ENCODE measurements at regions not wholly inside any gene's neighbourhood (a gene's known extent, or its start where the extent isn't known, plus 50 kb on each side); places are given as distances from the start of the nearest gene placed in this dataset.

DNA sequence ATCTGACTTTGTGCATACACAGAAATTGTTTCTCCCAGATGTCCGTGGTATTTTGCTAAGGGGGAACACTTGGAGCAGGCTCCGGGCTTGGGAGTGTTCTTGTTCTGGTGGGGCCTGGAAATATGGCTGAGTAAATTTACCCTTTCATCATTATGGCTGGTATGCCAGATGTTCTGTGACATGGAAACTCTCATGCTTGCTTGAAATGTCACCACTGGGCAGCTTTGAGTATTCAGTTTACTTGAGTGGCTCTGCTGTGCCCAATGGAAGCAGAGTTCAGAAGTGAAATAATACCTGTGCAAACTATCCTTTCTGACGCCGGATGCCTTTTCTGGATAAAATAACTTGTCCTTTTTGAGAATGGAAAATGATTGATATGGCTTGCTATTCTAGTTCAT lies 283.6 kb upstream of the TPM1 start:
- H3K4me1 ChIP-seq: peaks cover 48% of the 10 kb centered on the region
- no peaks in the 10 kb centered on the region for H3K36me3 ChIP-seq (replicated peaks in 1 of 2; ENCODE audit: insufficient read depth in 1 of 2, low read depth in 2 of 2)
- H3K4me3 ChIP-seq: no peak overlapping the region
- DNase-seq (peak in 2 of 4 donors; percentile 30 to 49), ATAC-seq (peak; percentile 41)
- H3K27ac ChIP-seq: peak overlapping the region; percentile 68 to 85 (median 80)
- intact Hi-C loops (cut with DNase I): no loop called here
- 33 to 37% methylated on average over 4 of the region's 4 CpGs for WGBS, 2 donors
- TF ChIP-seq POLR2A (IDR thresholded peaks at IDR 0.05): no peak
- TF ChIP-seq, protein P1, sequence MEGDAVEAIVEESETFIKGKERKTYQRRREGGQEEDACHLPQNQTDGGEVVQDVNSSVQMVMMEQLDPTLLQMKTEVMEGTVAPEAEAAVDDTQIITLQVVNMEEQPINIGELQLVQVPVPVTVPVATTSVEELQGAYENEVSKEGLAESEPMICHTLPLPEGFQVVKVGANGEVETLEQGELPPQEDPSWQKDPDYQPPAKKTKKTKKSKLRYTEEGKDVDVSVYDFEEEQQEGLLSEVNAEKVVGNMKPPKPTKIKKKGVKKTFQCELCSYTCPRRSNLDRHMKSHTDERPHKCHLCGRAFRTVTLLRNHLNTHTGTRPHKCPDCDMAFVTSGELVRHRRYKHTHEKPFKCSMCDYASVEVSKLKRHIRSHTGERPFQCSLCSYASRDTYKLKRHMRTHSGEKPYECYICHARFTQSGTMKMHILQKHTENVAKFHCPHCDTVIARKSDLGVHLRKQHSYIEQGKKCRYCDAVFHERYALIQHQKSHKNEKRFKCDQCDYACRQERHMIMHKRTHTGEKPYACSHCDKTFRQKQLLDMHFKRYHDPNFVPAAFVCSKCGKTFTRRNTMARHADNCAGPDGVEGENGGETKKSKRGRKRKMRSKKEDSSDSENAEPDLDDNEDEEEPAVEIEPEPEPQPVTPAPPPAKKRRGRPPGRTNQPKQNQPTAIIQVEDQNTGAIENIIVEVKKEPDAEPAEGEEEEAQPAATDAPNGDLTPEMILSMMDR (IDR thresholded peaks at IDR 0.05): no peak
- H3K9me3 ChIP-seq: no peaks in the 10 kb centered on the region
- no peaks in the 10 kb centered on the region for H3K27me3 ChIP-seq

DNA sequence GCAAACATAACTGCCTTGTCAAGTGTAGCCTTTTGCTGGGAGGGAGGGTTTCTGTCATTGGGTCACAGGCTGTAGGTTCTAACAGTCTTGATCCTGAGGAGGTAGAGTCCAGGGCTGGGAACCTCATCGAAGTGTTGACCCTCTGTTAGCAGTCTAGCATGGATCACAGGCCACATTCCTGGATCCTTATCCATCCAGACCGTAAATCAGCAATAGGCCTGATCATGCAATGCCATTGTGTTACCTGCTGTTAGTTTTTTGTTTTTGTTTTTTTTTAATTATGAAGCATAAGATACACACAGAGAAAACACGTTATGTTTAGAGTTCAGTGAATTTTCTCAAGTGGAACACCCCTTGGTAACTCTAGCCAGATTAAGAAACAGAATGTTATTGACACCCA lies 282.0 kb upstream of the TPM1 start:
- no peaks in the 10 kb centered on the region for H3K36me3 ChIP-seq (replicated peaks in 1 of 2; ENCODE audit: insufficient read depth in 1 of 2, low read depth in 2 of 2)

DNA sequence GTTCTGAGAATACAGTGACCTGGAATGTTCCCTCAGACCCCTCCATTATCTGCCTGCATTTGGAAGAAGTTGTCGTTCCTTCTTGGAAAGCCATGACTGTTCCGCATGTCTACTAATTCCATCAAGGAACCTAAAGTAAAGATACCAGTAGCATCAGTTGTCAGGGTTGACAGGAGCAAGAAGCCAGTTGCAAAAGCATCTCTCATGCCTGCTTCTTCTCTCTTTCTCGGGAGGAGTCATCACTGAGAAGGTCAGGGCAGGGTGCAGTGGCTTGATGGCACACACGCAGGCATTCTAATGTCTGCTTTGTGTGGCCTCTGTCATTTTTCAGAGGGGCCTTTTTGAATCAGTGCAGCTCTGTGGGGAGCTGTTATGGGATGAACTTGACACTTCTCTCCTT lies 276.6 kb upstream of the TPM1 start:
- 95 to 96% methylated on average over 4 of the region's 4 CpGs for WGBS, 2 donors
- Histone ChIP-seq H3K27me3 (no peaks in the 10 kb centered on the region), H3K4me3 (no peak overlapping the region), H3K9me3 (no peaks in the 10 kb centered on the region), H3K36me3 (replicated peaks in 1 of 2; ENCODE audit: insufficient read depth in 1 of 2, low read depth in 2 of 2) (no peaks in the 10 kb centered on the region), H3K4me1 (peaks cover under 1% of the 10 kb centered on the region), H3K27ac (no peak overlapping the region)
- DNase-seq (no peak), ATAC-seq (no peak)
- TF ChIP-seq, protein P1 (IDR thresholded peaks at IDR 0.05): no peak
- no peak for TF ChIP-seq POLR2A (IDR thresholded peaks at IDR 0.05)
- intact Hi-C loops (cut with DNase I): no loop called here

More for the DNA sequence above, 282.0 kb upstream of the TPM1 start:
- intact Hi-C loops (cut with DNase I): no loop called here
- Histone ChIP-seq H3K27ac (peak overlapping the region in 1 of 4 donors; percentile 82), H3K9me3 (no peaks in the 10 kb centered on the region), H3K27me3 (no peaks in the 10 kb centered on the region), H3K4me3 (no peak overlapping the region), H3K4me1 (peaks cover 48% of the 10 kb centered on the region)
- DNase-seq (no peak), ATAC-seq (no peak)
- WGBS, 2 donors: 42 to 47% methylated on average over 3 of the region's 3 CpGs
- TF ChIP-seq, protein P1 (IDR thresholded peaks at IDR 0.05): no peak
- TF ChIP-seq POLR2A (IDR thresholded peaks at IDR 0.05): no peak

DNA sequence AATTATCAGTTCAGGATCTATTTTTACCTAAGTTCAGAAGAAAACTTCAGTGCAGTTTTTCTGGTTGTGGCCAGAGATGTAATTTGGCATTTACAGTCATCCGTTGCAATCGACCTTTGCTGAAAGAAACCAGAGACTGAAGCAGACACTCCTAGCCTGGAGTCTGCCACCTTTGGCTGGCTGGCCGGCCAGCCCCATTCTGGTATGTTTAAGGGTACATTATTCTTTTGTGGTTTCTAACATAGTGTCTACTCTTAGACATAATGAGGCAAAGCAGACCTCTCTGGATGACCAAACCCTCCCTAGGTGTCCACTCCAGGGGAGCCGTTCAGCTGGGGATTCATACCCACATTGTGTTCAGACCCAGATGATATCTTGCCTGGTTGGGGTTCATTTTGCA lies 275.9 kb upstream of the TPM1 start:
- Histone ChIP-seq H3K27me3 (no peaks in the 10 kb centered on the region), H3K4me1 (no peaks in the 10 kb centered on the region), H3K27ac (no peak overlapping the region), H3K4me3 (no peak overlapping the region), H3K36me3 (replicated peaks in 1 of 2; ENCODE audit: insufficient read depth in 1 of 2, low read depth in 2 of 2) (no peaks in the 10 kb centered on the region), H3K9me3 (no peaks in the 10 kb centered on the region)
- 84 to 85% methylated on average over 4 of the region's 4 CpGs for WGBS, 2 donors
- ATAC-seq (no peak), DNase-seq (no peak)
- TF ChIP-seq POLR2A (IDR thresholded peaks at IDR 0.05): no peak
- TF ChIP-seq, protein P1 (IDR thresholded peaks at IDR 0.05): no peak
- intact Hi-C loops (cut with DNase I): no loop called here

DNA sequence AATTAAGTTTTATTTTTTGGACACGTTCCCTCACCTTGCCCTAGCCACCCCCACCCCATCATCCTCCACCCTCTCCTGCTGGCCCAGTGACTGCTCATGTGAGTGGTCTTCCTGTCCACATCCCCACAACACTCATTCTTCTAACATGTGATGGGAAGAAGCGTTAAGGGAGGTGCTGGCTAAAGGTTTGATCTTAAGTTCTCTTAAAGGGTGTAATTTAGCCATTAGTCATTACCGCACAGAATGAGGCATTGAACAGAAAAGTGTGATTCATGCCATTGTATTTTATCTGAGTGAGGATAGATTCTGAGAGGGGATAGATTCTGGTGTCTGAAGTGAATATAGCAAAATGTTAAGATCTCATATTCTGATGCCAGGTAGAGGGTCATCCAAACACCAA lies 272.9 kb upstream of the TPM1 start:
- Histone ChIP-seq H3K27ac (no peak overlapping the region), H3K9me3 (no peaks in the 10 kb centered on the region), H3K4me3 (no peak overlapping the region), H3K4me1 (no peaks in the 10 kb centered on the region), H3K36me3 (replicated peaks in 1 of 2; ENCODE audit: insufficient read depth in 1 of 2, low read depth in 2 of 2) (no peaks in the 10 kb centered on the region), H3K27me3 (no peaks in the 10 kb centered on the region)
- intact Hi-C loops (cut with DNase I): no loop called here
- WGBS, 2 donors: 89 to 92% methylated on average over 3 of the region's 3 CpGs
- ATAC-seq: no peak
- no peak for TF ChIP-seq POLR2A (IDR thresholded peaks at IDR 0.05)
- TF ChIP-seq, protein P1 (IDR thresholded peaks at IDR 0.05): no peak
- no peak for DNase-seq

All from body of pancreas (tissue), 4 donors.